SK-N-SH treated with all-trans-retinoic acid at 6 μM for 48 hours (cell line): ENCODE measurements at regions not wholly inside any gene's neighbourhood (a gene's known extent, or its start where the extent isn't known, plus 50 kb on each side); places are given as distances from the start of the nearest gene placed in this dataset.

Source experiments
- ATAC-seq: fragments of 200-7000 bp; cut with Tn5 transposase; 3 replicates; pipeline ENCODE4 v1.9.1; 2020; ENCODE audit warnings: mild to moderate bottlenecking, moderate library complexity
- ARNTL ChIP-seq: fragments of 450-650 bp; formaldehyde crosslinking; IDR thresholded peaks from 2 replicates; pipeline ENCODE4 v1.5.0; 2020; ENCODE audit warnings: low read depth, mild to moderate bottlenecking, moderate library complexity, borderline replicate concordance
- BACH2 ChIP-seq: fragments of 250-450 bp; sonication (Bioruptor Pico); IDR thresholded peaks from 2 replicates; pipeline ENCODE4 v1.9.0; 2021; ENCODE audit warnings: mild to moderate bottlenecking, borderline replicate concordance
- CREB5 ChIP-seq: fragments of 250-450 bp; sonication (Bioruptor Pico); IDR thresholded peaks from 2 replicates; pipeline ENCODE4 v1.5.1; 2020; ENCODE audit warnings: low read depth, mild to moderate bottlenecking, moderate library complexity
- CSDC2 ChIP-seq: fragments of 250-450 bp; sonication (Bioruptor Pico); IDR thresholded peaks from 2 replicates; pipeline ENCODE4 v1.5.0; 2020; ENCODE audit warnings: mild to moderate bottlenecking, moderate library complexity
- CSRNP3 ChIP-seq: fragments of 250-450 bp; sonication (Bioruptor Pico); IDR thresholded peaks from 2 replicates; pipeline ENCODE4 v1.5.1; 2021; ENCODE audit warnings: mild to moderate bottlenecking, moderate library complexity
- ESRRG ChIP-seq: fragments of 250-450 bp; sonication (Bioruptor Pico); IDR thresholded peaks from 2 replicates; pipeline ENCODE4 v1.6.1; 2021; ENCODE audit warnings: mild to moderate bottlenecking
- GLIS3 ChIP-seq: fragments of 250-450 bp; sonication (Bioruptor Pico); IDR thresholded peaks from 2 replicates; pipeline ENCODE4 v1.5.0; 2020; ENCODE audit warnings: mild to moderate bottlenecking, moderate library complexity
- ISL1 ChIP-seq: fragments of 250-450 bp; sonication (Bioruptor Pico); IDR thresholded peaks from 2 replicates; pipeline ENCODE4 v2.1.2; 2022; ENCODE audit warnings: mild to moderate bottlenecking, moderate library complexity
- OSR1 ChIP-seq: fragments of 250-450 bp; sonication (Bioruptor Pico); IDR thresholded peaks from 2 replicates; pipeline ENCODE4 v1.8.0; 2022; ENCODE audit warnings: moderate library complexity, mild to moderate bottlenecking, inconsistent platforms
- PATZ1 ChIP-seq: fragments of 250-450 bp; sonication (Bioruptor Pico); IDR thresholded peaks from 2 replicates; pipeline ENCODE4 v1.8.0; 2020; ENCODE audit warnings: mild to moderate bottlenecking, moderate library complexity, borderline replicate concordance
- POU6F1 ChIP-seq: fragments of 250-450 bp; sonication (Bioruptor Pico); IDR thresholded peaks from 2 replicates; pipeline ENCODE4 v1.8.0; 2021; ENCODE audit warnings: low read depth, mild to moderate bottlenecking, moderate library complexity, borderline replicate concordance
- PPARA ChIP-seq: fragments of 250-450 bp; sonication (Bioruptor Pico); IDR thresholded peaks from 2 replicates; pipeline ENCODE4 v1.5.0; 2020; ENCODE audit warnings: mild to moderate bottlenecking, borderline replicate concordance
- SNAI2 ChIP-seq: fragments of 250-450 bp; sonication (Bioruptor Pico); IDR thresholded peaks from 2 replicates; pipeline ENCODE4 v1.5.0; 2020; ENCODE audit warnings: mild to moderate bottlenecking, moderate library complexity
- TCF4 ChIP-seq: fragments of 250-450 bp; sonication (Bioruptor Pico); IDR thresholded peaks from 2 replicates; pipeline ENCODE4 v1.8.0; 2021; ENCODE audit warnings: mild to moderate bottlenecking, moderate library complexity, borderline replicate concordance
- TOX ChIP-seq: fragments of 250-450 bp; sonication (Bioruptor Pico); IDR thresholded peaks from 2 replicates; pipeline ENCODE4 v1.8.0; 2021; ENCODE audit warnings: mild to moderate bottlenecking, moderate library complexity, borderline replicate concordance
- TSHZ2 ChIP-seq: fragments of 250-450 bp; sonication (Bioruptor Pico); IDR thresholded peaks from 2 replicates; pipeline ENCODE4 v1.5.0; 2020; ENCODE audit warnings: mild to moderate bottlenecking, moderate library complexity
- ZC3H10 ChIP-seq: fragments of 250-450 bp; sonication (Bioruptor Pico); IDR thresholded peaks from 2 replicates; pipeline ENCODE4 v1.5.1; 2021; ENCODE audit warnings: mild to moderate bottlenecking, moderate library complexity
- ZFP3 ChIP-seq: fragments of 250-450 bp; sonication (Bioruptor Pico); IDR thresholded peaks from 2 replicates; pipeline ENCODE4 v1.5.0; 2020; ENCODE audit warnings: mild to moderate bottlenecking, moderate library complexity
- ZFP30 ChIP-seq: fragments of 450-650 bp; formaldehyde crosslinking; IDR thresholded peaks from 2 replicates; pipeline ENCODE4 v1.5.0; 2022; ENCODE audit warnings: mild to moderate bottlenecking, moderate library complexity
- ZNF565 ChIP-seq: fragments of 450-650 bp; formaldehyde crosslinking; conservative IDR thresholded peaks from 2 replicates; pipeline ENCODE4 v1.5.0; 2020; ENCODE audit warnings: low read depth, mild to moderate bottlenecking, moderate library complexity
- ZNF70 ChIP-seq: fragments of 450-650 bp; formaldehyde crosslinking; IDR thresholded peaks from 2 replicates; pipeline ENCODE4 v1.5.0; 2020; ENCODE audit warnings: mild to moderate bottlenecking, moderate library complexity
- ZNF8 ChIP-seq: fragments of 450-650 bp; formaldehyde crosslinking; IDR thresholded peaks from 2 replicates; pipeline ENCODE4 v1.5.0; 2020; ENCODE audit warnings: mild to moderate bottlenecking, moderate library complexity

- no peak for ATAC-seq
- TF ChIP-seq ZC3H10 (CRISPR knock-in tag), result no peak
- no peak for TF ChIP-seq ZNF565
- no peak for TF ChIP-seq CREB5 (CRISPR knock-in tag)
- no peak for TF ChIP-seq ESRRG
- TF ChIP-seq BACH2, result no peak
- no peak for TF ChIP-seq TOX (CRISPR knock-in tag)
- TF ChIP-seq ZFP30 (CRISPR knock-in tag), result no peak
- TF ChIP-seq GLIS3 (CRISPR knock-in tag), result no peak
- no peak for TF ChIP-seq TSHZ2 (CRISPR knock-in tag)
- no peak for TF ChIP-seq CSDC2 (CRISPR knock-in tag)
- TF ChIP-seq ZNF8 (CRISPR knock-in tag), result no peak
- no peak for TF ChIP-seq ISL1 (CRISPR knock-in tag)
- no peak for TF ChIP-seq ARNTL
- no peak for TF ChIP-seq PPARA
- no peak for TF ChIP-seq ZNF70 (CRISPR knock-in tag)
- no peak for TF ChIP-seq POU6F1 (CRISPR knock-in tag)
Observed at GRCh38 chr5:6043491-6044310, 334.6 kb downstream of the MED10 start.

GRCh38 chr5:6041977-6042550 lies 336.3 kb downstream of the MED10 start:
- no peak for ATAC-seq
- TF ChIP-seq OSR1 (CRISPR knock-in tag), result no peak
- no peak for TF ChIP-seq GLIS3 (CRISPR knock-in tag)
- no peak for TF ChIP-seq TCF4 (CRISPR knock-in tag)
- no peak for TF ChIP-seq ESRRG
- TF ChIP-seq ISL1 (CRISPR knock-in tag), result no peak
- no peak for TF ChIP-seq ZFP3 (CRISPR knock-in tag)
- TF ChIP-seq CREB5 (CRISPR knock-in tag), result no peak
- TF ChIP-seq PATZ1 (CRISPR knock-in tag), result no peak
- TF ChIP-seq CSDC2 (CRISPR knock-in tag), result no peak
- no peak for TF ChIP-seq SNAI2 (CRISPR knock-in tag)
- no peak for TF ChIP-seq ZNF70 (CRISPR knock-in tag)
- TF ChIP-seq ZC3H10 (CRISPR knock-in tag), result no peak

- no peak for ATAC-seq
- TF ChIP-seq CREB5 (CRISPR knock-in tag) (no peak), CSRNP3 (no peak), OSR1 (CRISPR knock-in tag) (no peak), ZNF565 (no peak), SNAI2 (CRISPR knock-in tag) (no peak), PATZ1 (CRISPR knock-in tag) (no peak), TCF4 (CRISPR knock-in tag) (no peak), PPARA (no peak), BACH2 (no peak)
Observed at GRCh38 chr5:6039111-6039510, 339.2 kb downstream of the MED10 start.
